Activated T-helper 17 cell treated with anti-CD3 and anti-CD28 coated beads, Interleukin-2, amount 50 U/mL, for 72 hours (primary cell): ENCODE measurements at regions not wholly inside any gene's neighbourhood (a gene's known extent, or its start where the extent isn't known, plus 50 kb on each side); places are given as distances from the start of the nearest gene placed in this dataset.

Source experiments
- ATAC-seq: fragments of 150-1000 bp; cut with Tn5 transposase; replicated peaks from 2 replicates; pipeline ENCODE4 v1.10.0; 2021; ENCODE audit warnings: mild to moderate bottlenecking, moderate library complexity
- H3K27ac Mint-ChIP-seq: one replicate; pipeline ENCODE4 v1.8.0; 2022; ENCODE audit warnings: mixed read lengths
- H3K27me3 Mint-ChIP-seq: one replicate; pipeline ENCODE4 v1.8.0; 2022; ENCODE audit warnings: mixed read lengths
- H3K36me3 Mint-ChIP-seq: one replicate; pipeline ENCODE4 v1.8.0; 2022; ENCODE audit warnings: low read depth, mild to moderate bottlenecking, mixed read lengths
- H3K4me1 Mint-ChIP-seq: one replicate; pipeline ENCODE4 v1.8.0; 2022; ENCODE audit warnings: mixed read lengths
- H3K4me3 Mint-ChIP-seq: one replicate; pipeline ENCODE4 v1.8.0; 2022; ENCODE audit warnings: mild to moderate bottlenecking, mixed read lengths
- H3K9me3 Mint-ChIP-seq: one replicate; pipeline ENCODE4 v1.8.0; 2022; ENCODE audit warnings: mixed read lengths

- peaks cover 1% of the 10 kb centered on the region for H3K4me1 Mint-ChIP-seq
- H3K4me3 Mint-ChIP-seq, result no peak overlapping the region
- H3K27ac Mint-ChIP-seq, result no peak overlapping the region
- no peak for ATAC-seq
- no peaks in the 10 kb centered on the region for H3K27me3 Mint-ChIP-seq
- H3K9me3 Mint-ChIP-seq, result no peaks in the 10 kb centered on the region
- peaks cover 10% of the 10 kb centered on the region for H3K36me3 Mint-ChIP-seq
Measured at GRCh38 chr6:154909311-154909710, 85.8 kb upstream of the TIAM2 start.

- no peaks in the 10 kb centered on the region for H3K9me3 Mint-ChIP-seq
- no peak overlapping the region for H3K4me3 Mint-ChIP-seq
- peaks cover 10% of the 10 kb centered on the region for H3K36me3 Mint-ChIP-seq
- ATAC-seq, result no peak
- H3K27ac Mint-ChIP-seq, result no peak overlapping the region
- no peaks in the 10 kb centered on the region for H3K27me3 Mint-ChIP-seq
- H3K4me1 Mint-ChIP-seq, result peaks cover 5% of the 10 kb centered on the region
Measured at GRCh38 chr6:154909821-154910220, 85.3 kb upstream of the TIAM2 start.

GRCh38 chr6:154914288-154914687, 80.8 kb upstream of the TIAM2 start:
- no peaks in the 10 kb centered on the region for H3K27me3 Mint-ChIP-seq
- no peak overlapping the region for H3K4me3 Mint-ChIP-seq
- ATAC-seq, result peak; percentile 50
- H3K4me1 Mint-ChIP-seq, result peaks cover 9% of the 10 kb centered on the region
- H3K36me3 Mint-ChIP-seq, result no peaks in the 10 kb centered on the region
- H3K9me3 Mint-ChIP-seq, result no peaks in the 10 kb centered on the region
- peak overlapping the region; percentile 69 for H3K27ac Mint-ChIP-seq

GRCh38 chr6:154916857-154917256, 78.3 kb upstream of the TIAM2 start:
- Mint-ChIP-seq H3K9me3 (no peaks in the 10 kb centered on the region), H3K27ac (no peak overlapping the region), H3K36me3 (no peaks in the 10 kb centered on the region), H3K4me1 (peaks cover 9% of the 10 kb centered on the region), H3K4me3 (no peak overlapping the region), H3K27me3 (no peaks in the 10 kb centered on the region)
- peak; percentile 56 for ATAC-seq

GRCh38 chr6:154917941-154918340, 77.2 kb upstream of the TIAM2 start:
- Mint-ChIP-seq H3K4me3 (no peak overlapping the region), H3K4me1 (peaks cover 9% of the 10 kb centered on the region), H3K27ac (peak overlapping the region; percentile 3), H3K36me3 (no peaks in the 10 kb centered on the region), H3K9me3 (no peaks in the 10 kb centered on the region), H3K27me3 (no peaks in the 10 kb centered on the region)
- ATAC-seq, result no peak

GRCh38 chr6:154919806-154920205, 75.3 kb upstream of the TIAM2 start:
- H3K36me3 Mint-ChIP-seq, result no peaks in the 10 kb centered on the region

GRCh38 chr6:154920495-154921200, 74.5 kb upstream of the TIAM2 start:
- ATAC-seq, result no peak
- Mint-ChIP-seq H3K27ac (no peak overlapping the region), H3K27me3 (no peaks in the 10 kb centered on the region), H3K4me3 (no peak overlapping the region), H3K4me1 (peaks cover 4% of the 10 kb centered on the region), H3K9me3 (no peaks in the 10 kb centered on the region), H3K36me3 (no peaks in the 10 kb centered on the region)

More at GRCh38 chr6:154919806-154920205, 75.3 kb upstream of the TIAM2 start:
- Mint-ChIP-seq H3K27ac (no peak overlapping the region), H3K9me3 (no peaks in the 10 kb centered on the region), H3K27me3 (no peaks in the 10 kb centered on the region), H3K4me3 (no peak overlapping the region), H3K4me1 (peaks cover 4% of the 10 kb centered on the region)
- ATAC-seq, result no peak

GRCh38 chr6:154921482-154921881, 73.6 kb upstream of the TIAM2 start:
- H3K27ac Mint-ChIP-seq, result no peak overlapping the region
- ATAC-seq, result no peak
- H3K27me3 Mint-ChIP-seq, result no peaks in the 10 kb centered on the region
- H3K36me3 Mint-ChIP-seq, result no peaks in the 10 kb centered on the region
- no peak overlapping the region for H3K4me3 Mint-ChIP-seq
- no peaks in the 10 kb centered on the region for H3K9me3 Mint-ChIP-seq
- peaks cover 3% of the 10 kb centered on the region for H3K4me1 Mint-ChIP-seq

GRCh38 chr6:154923199-154923869, 71.8 kb upstream of the TIAM2 start:
- Mint-ChIP-seq H3K9me3 (no peaks in the 10 kb centered on the region), H3K27ac (no peak overlapping the region), H3K4me3 (no peak overlapping the region), H3K36me3 (no peaks in the 10 kb centered on the region), H3K27me3 (no peaks in the 10 kb centered on the region), H3K4me1 (peaks cover 2% of the 10 kb centered on the region)
- no peak for ATAC-seq

GRCh38 chr6:154925130-154925529, 70.0 kb upstream of the TIAM2 start:
- no peaks in the 10 kb centered on the region for H3K27me3 Mint-ChIP-seq
- no peak for ATAC-seq
- no peaks in the 10 kb centered on the region for H3K9me3 Mint-ChIP-seq
- peaks cover 5% of the 10 kb centered on the region for H3K4me1 Mint-ChIP-seq
- no peak overlapping the region for H3K27ac Mint-ChIP-seq
- no peak overlapping the region for H3K4me3 Mint-ChIP-seq
- no peaks in the 10 kb centered on the region for H3K36me3 Mint-ChIP-seq

GRCh38 chr6:154926366-154926765, 68.7 kb upstream of the TIAM2 start:
- no peak overlapping the region for H3K4me3 Mint-ChIP-seq
- H3K9me3 Mint-ChIP-seq, result no peaks in the 10 kb centered on the region
- H3K36me3 Mint-ChIP-seq, result no peaks in the 10 kb centered on the region
- no peak for ATAC-seq
- H3K27me3 Mint-ChIP-seq, result no peaks in the 10 kb centered on the region
- peaks cover 5% of the 10 kb centered on the region for H3K4me1 Mint-ChIP-seq
- H3K27ac Mint-ChIP-seq, result no peak overlapping the region

GRCh38 chr6:154928325-154928922, 66.7 kb upstream of the TIAM2 start:
- peaks cover 5% of the 10 kb centered on the region for H3K4me1 Mint-ChIP-seq
- no peaks in the 10 kb centered on the region for H3K36me3 Mint-ChIP-seq
- no peaks in the 10 kb centered on the region for H3K9me3 Mint-ChIP-seq
- H3K27me3 Mint-ChIP-seq, result no peaks in the 10 kb centered on the region
- H3K4me3 Mint-ChIP-seq, result no peak overlapping the region
- no peak overlapping the region for H3K27ac Mint-ChIP-seq
- ATAC-seq, result peak; percentile 63

- Mint-ChIP-seq H3K27me3 (no peaks in the 10 kb centered on the region), H3K4me3 (no peak overlapping the region), H3K36me3 (no peaks in the 10 kb centered on the region), H3K4me1 (peaks cover 5% of the 10 kb centered on the region), H3K9me3 (no peaks in the 10 kb centered on the region), H3K27ac (no peak overlapping the region)
- no peak for ATAC-seq
Measured at GRCh38 chr6:154930451-154930851, 64.7 kb upstream of the TIAM2 start.

- ATAC-seq, result no peak
- peak overlapping the region; percentile 47 for H3K27ac Mint-ChIP-seq
- no peak overlapping the region for H3K4me3 Mint-ChIP-seq
- H3K27me3 Mint-ChIP-seq, result no peaks in the 10 kb centered on the region
- no peaks in the 10 kb centered on the region for H3K36me3 Mint-ChIP-seq
- H3K9me3 Mint-ChIP-seq, result no peaks in the 10 kb centered on the region
- peaks cover 5% of the 10 kb centered on the region for H3K4me1 Mint-ChIP-seq
Measured at GRCh38 chr6:154931711-154932424, 63.2 kb upstream of the TIAM2 start.
